ENCODE measurements at regions not wholly inside any gene's neighbourhood (a gene's known extent, or its start where the extent isn't known, plus 50 kb on each side); places are given as distances from the start of the nearest gene placed in this dataset.

DNA sequence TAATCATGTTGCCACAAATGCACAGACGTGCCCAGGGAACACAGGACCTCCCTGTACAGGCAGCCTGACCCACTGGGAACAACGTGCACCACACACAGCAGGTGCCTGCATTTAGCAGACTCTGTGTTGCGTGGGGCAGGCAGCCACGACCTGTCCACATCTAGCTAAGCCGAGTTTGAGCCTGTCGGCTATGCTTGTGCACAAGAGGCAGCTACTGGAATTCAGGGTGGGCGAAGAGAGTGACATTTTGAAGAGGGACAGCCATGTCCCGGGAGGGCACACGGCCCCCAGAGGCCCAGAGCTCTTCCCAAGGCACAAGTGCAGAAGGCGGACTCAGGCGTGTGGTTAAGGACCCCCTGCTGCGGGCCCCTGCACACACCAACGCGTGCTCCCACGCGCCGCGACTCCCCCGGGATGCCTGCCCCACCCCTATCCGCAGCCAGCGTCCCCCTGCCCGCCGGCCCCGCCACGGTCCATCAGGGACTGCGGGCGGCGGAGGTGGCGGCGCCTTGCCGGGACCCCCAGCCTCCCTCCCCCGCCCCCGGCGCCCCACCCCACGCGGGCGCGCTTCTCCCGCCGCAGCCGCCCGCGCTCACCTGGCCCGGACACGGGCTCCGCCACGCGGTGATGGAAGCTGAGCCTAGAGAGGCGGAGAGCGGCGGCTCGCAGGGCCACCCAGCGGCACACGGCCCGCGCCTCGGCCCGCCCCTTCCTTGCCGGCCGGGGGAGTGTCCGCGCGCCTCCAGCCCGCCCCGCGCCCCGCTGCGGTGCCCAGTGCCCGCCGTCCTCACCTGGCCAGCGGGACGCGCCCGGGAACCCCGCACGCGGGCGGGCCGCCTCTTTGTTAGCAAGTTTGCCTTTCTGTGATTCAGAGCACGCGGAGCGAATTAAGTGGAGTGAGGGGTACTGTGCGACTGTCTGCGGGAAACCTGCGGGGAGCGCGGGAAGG is 125.3 kb upstream of the PRMT8 start:
- DNase-seq (ENCODE audit: low spot score) (peak; percentile 52), ATAC-seq (peak; percentile 89)
- Mint-ChIP-seq H3K4me3 (peak overlapping the region; percentile 78), H3K36me3 (no peaks in the 10 kb centered on the region), H3K4me1 (peaks cover 5% of the 10 kb centered on the region), H3K27me3 (ENCODE audit: low read depth) (peaks cover 14% of the 10 kb centered on the region), H3K27ac (no peak overlapping the region), H3K9me3 (no peaks in the 10 kb centered on the region)
- CTCF ChIA-PET = interaction anchor here (0.6 to 1.5 kb wide), 11 partner anchors 16 to 293 kb away, joined by 3 to 7 read pairs (median 4); no protein-coding TSS in a partner anchor
- POLR2A ChIA-PET = interaction anchor here (0.6 kb wide), 1 partner anchor 108 kb away, joined by 3 read pairs; no protein-coding TSS in a partner anchor
- TF ChIP-seq SP1 (CRISPR knock-in tag; conservative IDR thresholded peaks at IDR 0.05) (peak; percentile 42; the same call in 1 of the 2 replicates), ATF1 (CRISPR knock-in tag; IDR thresholded peaks at IDR 0.05) (no peak)
- TF ChIP-seq, protein P1, sequence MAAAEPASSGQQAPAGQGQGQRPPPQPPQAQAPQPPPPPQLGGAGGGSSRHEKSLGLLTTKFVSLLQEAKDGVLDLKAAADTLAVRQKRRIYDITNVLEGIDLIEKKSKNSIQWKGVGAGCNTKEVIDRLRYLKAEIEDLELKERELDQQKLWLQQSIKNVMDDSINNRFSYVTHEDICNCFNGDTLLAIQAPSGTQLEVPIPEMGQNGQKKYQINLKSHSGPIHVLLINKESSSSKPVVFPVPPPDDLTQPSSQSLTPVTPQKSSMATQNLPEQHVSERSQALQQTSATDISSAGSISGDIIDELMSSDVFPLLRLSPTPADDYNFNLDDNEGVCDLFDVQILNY (CRISPR knock-in tag; IDR thresholded peaks at IDR 0.05) = peak; percentile 62; the same call in 1 of the 2 replicates

DNA sequence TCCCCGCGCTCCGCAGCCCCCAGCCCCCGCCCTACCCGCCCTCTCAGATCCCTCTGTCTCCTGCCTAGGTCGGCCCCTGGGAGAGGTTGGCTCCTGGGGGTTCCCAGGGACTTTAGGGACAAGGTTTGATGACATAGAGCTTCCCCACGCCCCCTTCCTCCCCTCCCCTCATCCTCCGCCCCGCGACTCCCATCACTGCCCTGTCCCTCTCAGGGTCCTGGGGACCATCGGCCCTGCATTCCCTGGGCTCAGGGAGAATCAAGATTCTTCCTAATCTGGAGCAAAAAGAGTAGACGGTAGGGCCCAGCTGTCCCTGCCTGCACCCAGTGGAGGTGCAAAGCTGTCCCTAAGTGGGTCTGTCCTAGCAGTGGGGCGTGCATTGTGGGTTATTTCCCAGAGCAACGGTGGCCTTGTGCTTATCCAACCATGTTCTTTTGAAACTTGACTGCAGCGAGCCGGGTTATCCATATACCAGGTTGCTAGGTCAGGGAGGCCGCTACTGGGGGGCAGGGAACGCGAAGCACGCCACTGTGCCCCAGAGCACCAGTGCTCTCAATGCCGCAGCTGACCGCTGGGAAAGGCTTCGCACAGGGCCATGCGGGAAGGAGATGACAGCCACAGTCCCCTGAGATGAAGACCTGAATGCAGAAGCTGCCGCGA is 124.4 kb upstream of the PRMT8 start:
- Mint-ChIP-seq H3K9me3 (no peaks in the 10 kb centered on the region), H3K27ac (no peak overlapping the region), H3K27me3 (ENCODE audit: low read depth) (peaks cover 14% of the 10 kb centered on the region), H3K4me3 (no peak overlapping the region), H3K4me1 (peaks cover 5% of the 10 kb centered on the region), H3K36me3 (no peaks in the 10 kb centered on the region)
- ChIA-PET CTCF (interaction anchor here (0.6 to 1.2 kb wide), 5 partner anchors 25 to 117 kb away, joined by 3 to 7 read pairs (median 4); no protein-coding TSS in a partner anchor), POLR2A (no interaction called here)
- TF ChIP-seq, protein P2, sequence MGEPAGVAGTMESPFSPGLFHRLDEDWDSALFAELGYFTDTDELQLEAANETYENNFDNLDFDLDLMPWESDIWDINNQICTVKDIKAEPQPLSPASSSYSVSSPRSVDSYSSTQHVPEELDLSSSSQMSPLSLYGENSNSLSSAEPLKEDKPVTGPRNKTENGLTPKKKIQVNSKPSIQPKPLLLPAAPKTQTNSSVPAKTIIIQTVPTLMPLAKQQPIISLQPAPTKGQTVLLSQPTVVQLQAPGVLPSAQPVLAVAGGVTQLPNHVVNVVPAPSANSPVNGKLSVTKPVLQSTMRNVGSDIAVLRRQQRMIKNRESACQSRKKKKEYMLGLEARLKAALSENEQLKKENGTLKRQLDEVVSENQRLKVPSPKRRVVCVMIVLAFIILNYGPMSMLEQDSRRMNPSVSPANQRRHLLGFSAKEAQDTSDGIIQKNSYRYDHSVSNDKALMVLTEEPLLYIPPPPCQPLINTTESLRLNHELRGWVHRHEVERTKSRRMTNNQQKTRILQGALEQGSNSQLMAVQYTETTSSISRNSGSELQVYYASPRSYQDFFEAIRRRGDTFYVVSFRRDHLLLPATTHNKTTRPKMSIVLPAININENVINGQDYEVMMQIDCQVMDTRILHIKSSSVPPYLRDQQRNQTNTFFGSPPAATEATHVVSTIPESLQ (CRISPR knock-in tag; IDR thresholded peaks at IDR 0.05) = no peak
- TF ChIP-seq RELA (CRISPR knock-in tag; IDR thresholded peaks at IDR 0.05; ENCODE audit: borderline replicate concordance) = 0 out of 2 replicates have a peak, but pooled peaks have one; percentile 27
- DNase-seq (ENCODE audit: low spot score) = peak; percentile 25
- ATAC-seq = peak; percentile 46

DNA sequence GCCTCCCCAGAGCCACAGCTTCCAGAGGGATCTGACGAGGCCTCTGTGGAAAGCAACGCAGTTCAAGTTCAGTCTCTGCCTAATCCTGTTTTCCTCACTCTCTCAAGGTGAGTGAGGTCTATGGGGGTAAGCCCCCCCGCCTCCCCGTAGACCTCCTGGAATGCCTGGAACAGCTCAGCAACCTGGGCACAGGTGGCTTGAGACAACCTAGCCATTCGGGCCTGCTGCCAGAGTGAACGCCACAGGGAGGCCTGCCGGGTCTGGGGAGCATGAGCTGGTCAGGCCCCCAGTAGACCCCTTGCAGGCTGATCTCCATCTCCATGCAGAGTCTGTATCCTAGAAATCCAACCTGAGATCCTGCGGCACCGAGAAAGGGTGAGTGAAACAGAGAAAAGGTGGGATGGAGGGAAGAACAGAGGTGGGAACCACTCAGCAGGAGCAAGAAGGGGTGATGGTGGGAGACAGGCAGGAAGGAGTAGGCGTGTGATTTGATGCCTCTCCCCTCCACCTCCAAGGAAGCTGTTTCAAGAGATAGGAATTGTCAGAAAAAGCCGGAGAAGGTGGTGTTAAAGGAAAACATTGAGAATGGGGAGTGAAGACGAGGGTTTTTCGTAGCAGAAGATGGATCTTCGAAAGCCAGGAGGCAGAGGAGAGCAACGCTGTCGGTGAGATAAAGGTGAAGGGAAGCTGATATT is 123.1 kb upstream of the PRMT8 start:
- Mint-ChIP-seq H3K36me3 (no peaks in the 10 kb centered on the region), H3K9me3 (no peaks in the 10 kb centered on the region), H3K4me1 (peaks cover 5% of the 10 kb centered on the region), H3K27me3 (ENCODE audit: low read depth) (peaks cover 14% of the 10 kb centered on the region), H3K27ac (no peak overlapping the region), H3K4me3 (no peak overlapping the region)
- POLR2A ChIA-PET = no interaction called here
- CTCF ChIA-PET = interaction anchor here (0.6 to 1.2 kb wide), 2 partner anchors 15 to 93 kb away, joined by 3 read pairs; no protein-coding TSS in a partner anchor
- no peak for DNase-seq (ENCODE audit: low spot score)
- no peak for ATAC-seq
- TF ChIP-seq, protein P3, sequence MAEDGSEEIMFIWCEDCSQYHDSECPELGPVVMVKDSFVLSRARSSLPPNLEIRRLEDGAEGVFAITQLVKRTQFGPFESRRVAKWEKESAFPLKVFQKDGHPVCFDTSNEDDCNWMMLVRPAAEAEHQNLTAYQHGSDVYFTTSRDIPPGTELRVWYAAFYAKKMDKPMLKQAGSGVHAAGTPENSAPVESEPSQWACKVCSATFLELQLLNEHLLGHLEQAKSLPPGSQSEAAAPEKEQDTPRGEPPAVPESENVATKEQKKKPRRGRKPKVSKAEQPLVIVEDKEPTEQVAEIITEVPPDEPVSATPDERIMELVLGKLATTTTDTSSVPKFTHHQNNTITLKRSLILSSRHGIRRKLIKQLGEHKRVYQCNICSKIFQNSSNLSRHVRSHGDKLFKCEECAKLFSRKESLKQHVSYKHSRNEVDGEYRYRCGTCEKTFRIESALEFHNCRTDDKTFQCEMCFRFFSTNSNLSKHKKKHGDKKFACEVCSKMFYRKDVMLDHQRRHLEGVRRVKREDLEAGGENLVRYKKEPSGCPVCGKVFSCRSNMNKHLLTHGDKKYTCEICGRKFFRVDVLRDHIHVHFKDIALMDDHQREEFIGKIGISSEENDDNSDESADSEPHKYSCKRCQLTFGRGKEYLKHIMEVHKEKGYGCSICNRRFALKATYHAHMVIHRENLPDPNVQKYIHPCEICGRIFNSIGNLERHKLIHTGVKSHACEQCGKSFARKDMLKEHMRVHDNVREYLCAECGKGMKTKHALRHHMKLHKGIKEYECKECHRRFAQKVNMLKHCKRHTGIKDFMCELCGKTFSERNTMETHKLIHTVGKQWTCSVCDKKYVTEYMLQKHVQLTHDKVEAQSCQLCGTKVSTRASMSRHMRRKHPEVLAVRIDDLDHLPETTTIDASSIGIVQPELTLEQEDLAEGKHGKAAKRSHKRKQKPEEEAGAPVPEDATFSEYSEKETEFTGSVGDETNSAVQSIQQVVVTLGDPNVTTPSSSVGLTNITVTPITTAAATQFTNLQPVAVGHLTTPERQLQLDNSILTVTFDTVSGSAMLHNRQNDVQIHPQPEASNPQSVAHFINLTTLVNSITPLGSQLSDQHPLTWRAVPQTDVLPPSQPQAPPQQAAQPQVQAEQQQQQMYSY (CRISPR knock-in tag; IDR thresholded peaks at IDR 0.05) = no peak
- TF ChIP-seq TCF7 (CRISPR knock-in tag; IDR thresholded peaks at IDR 0.05; ENCODE audit: low read depth) (no peak), SOX15 (CRISPR knock-in tag; IDR thresholded peaks at IDR 0.05) (no peak), ZNF263 (CRISPR knock-in tag; IDR thresholded peaks at IDR 0.05; ENCODE audit: low read depth) (no peak)
- TF ChIP-seq, protein P4, sequence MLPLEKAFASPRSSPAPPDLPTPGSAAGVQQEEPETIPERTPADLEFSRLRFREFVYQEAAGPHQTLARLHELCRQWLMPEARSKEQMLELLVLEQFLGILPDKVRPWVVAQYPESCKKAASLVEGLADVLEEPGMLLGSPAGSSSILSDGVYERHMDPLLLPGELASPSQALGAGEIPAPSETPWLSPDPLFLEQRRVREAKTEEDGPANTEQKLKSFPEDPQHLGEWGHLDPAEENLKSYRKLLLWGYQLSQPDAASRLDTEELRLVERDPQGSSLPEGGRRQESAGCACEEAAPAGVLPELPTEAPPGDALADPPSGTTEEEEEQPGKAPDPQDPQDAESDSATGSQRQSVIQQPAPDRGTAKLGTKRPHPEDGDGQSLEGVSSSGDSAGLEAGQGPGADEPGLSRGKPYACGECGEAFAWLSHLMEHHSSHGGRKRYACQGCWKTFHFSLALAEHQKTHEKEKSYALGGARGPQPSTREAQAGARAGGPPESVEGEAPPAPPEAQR (CRISPR knock-in tag; IDR thresholded peaks at IDR 0.05) = no peak
- TF ChIP-seq, protein P5, sequence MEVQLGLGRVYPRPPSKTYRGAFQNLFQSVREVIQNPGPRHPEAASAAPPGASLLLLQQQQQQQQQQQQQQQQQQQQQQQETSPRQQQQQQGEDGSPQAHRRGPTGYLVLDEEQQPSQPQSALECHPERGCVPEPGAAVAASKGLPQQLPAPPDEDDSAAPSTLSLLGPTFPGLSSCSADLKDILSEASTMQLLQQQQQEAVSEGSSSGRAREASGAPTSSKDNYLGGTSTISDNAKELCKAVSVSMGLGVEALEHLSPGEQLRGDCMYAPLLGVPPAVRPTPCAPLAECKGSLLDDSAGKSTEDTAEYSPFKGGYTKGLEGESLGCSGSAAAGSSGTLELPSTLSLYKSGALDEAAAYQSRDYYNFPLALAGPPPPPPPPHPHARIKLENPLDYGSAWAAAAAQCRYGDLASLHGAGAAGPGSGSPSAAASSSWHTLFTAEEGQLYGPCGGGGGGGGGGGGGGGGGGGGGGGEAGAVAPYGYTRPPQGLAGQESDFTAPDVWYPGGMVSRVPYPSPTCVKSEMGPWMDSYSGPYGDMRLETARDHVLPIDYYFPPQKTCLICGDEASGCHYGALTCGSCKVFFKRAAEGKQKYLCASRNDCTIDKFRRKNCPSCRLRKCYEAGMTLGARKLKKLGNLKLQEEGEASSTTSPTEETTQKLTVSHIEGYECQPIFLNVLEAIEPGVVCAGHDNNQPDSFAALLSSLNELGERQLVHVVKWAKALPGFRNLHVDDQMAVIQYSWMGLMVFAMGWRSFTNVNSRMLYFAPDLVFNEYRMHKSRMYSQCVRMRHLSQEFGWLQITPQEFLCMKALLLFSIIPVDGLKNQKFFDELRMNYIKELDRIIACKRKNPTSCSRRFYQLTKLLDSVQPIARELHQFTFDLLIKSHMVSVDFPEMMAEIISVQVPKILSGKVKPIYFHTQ (CRISPR knock-in tag; IDR thresholded peaks at IDR 0.05) = no peak
- TF ChIP-seq, protein P6, sequence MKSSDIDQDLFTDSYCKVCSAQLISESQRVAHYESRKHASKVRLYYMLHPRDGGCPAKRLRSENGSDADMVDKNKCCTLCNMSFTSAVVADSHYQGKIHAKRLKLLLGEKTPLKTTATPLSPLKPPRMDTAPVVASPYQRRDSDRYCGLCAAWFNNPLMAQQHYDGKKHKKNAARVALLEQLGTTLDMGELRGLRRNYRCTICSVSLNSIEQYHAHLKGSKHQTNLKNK (CRISPR knock-in tag; IDR thresholded peaks at IDR 0.05) = no peak

Data from WTC11 (cell line).